PFSK-1 (cell line): ENCODE measurements at regions not wholly inside any gene's neighbourhood (a gene's known extent, or its start where the extent isn't known, plus 50 kb on each side); places are given as distances from the start of the nearest gene placed in this dataset.

Source experiments
- FOXP2 ChIP-seq: optimal IDR thresholded peaks from 2 replicates; pipeline ENCODE3; 2011; ENCODE audit warnings: borderline replicate concordance, control low read depth, inconsistent platforms; ENCODE audit not compliant: insufficient read depth; ENCODE audit errors: extremely low read length, extremely low read depth
- POLR2AphosphoS5 ChIP-seq: IDR thresholded peaks from 2 replicates; pipeline ENCODE4 v1.6.1; 2012; ENCODE audit warnings: low read depth, mild to moderate bottlenecking, control low read depth, low read length, moderate library complexity
- REST ChIP-seq, 2 experiments: IDR thresholded peaks; 2 replicates each; pipeline versions ENCODE4 v1.6.1 to v1.8.0; 2011 to 2012; ENCODE audit warnings: low read depth in 2 of 2, low read length in 2 of 2, control low read depth in 1 of 2, inconsistent platforms in 1 of 2, mild to moderate bottlenecking in 1 of 2, moderate library complexity in 1 of 2; ENCODE audit not compliant: insufficient read depth in 1 of 2
- SIN3A ChIP-seq: IDR thresholded peaks from 2 replicates; pipeline ENCODE4 v1.6.1; 2012; ENCODE audit warnings: mild to moderate bottlenecking, low read length, moderate library complexity, borderline replicate concordance; ENCODE audit not compliant: insufficient read depth
- TAF1 ChIP-seq: IDR thresholded peaks from 2 replicates; pipeline ENCODE4 v1.6.1; 2012; ENCODE audit warnings: low read length, control low read depth, borderline replicate concordance; ENCODE audit not compliant: insufficient read depth

- TF ChIP-seq POLR2AphosphoS5 (no peak), SIN3A (no peak), REST (IDR thresholded peaks at IDR 0.05; ENCODE audit: insufficient read depth in 1 of 2, low read depth in 2 of 2, low read length in 2 of 2) (no peak), FOXP2 (no peak), TAF1 (no peak)
Observed at GRCh38 chr3:127096256-127097071, 96.5 kb upstream of the PRR23E start.

- TF ChIP-seq REST (IDR thresholded peaks at IDR 0.05; ENCODE audit: insufficient read depth in 1 of 2, low read depth in 2 of 2, low read length in 2 of 2) (no peak), FOXP2 (no peak), POLR2AphosphoS5 (no peak), TAF1 (no peak), SIN3A (no peak)
Observed at GRCh38 chr3:127097072-127097405, 95.9 kb upstream of the PRR23E start.

DNA sequence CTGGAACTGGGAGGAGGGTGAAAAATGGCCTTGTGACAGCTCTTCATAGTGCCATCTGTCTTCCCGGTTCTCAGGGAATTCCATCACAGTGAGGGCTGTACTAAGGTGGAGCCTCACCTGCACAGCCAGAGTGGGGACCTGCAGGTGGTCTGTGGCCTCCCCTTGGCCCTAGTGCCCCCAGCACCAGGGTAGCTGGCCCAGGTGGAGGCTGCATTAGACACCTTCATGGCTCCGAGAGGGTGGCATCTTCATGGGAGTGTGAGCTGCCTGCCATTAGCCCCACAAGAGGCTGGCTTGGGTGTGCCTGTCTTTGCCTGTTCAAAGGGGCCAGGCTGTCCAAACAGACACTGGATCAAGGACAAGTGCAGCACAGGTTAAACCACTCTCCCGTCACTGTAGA, 95.5 kb upstream of the PRR23E start:
- TF ChIP-seq TAF1 (no peak), FOXP2 (no peak)

DNA sequence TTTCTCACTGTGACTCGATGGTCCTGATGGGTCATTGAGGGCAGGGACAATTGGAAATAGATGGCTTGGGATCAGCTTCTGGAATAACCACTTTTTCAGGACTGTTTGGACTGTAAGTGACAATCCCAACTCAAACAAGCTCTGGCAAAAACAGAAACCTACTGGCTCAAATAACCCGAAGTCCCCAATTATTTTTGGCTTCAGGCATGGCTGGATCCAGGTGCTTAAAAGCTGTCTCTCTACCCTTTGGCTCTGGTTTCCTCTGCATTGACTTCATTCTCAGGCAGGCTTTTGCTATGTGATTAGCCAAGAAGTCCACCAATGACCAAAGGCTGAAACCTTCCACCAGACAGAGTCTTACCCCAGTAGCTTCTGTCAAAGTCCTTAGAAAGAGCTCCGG, 92.9 kb upstream of the PRR23E start:
- no peak for TF ChIP-seq POLR2AphosphoS5

DNA sequence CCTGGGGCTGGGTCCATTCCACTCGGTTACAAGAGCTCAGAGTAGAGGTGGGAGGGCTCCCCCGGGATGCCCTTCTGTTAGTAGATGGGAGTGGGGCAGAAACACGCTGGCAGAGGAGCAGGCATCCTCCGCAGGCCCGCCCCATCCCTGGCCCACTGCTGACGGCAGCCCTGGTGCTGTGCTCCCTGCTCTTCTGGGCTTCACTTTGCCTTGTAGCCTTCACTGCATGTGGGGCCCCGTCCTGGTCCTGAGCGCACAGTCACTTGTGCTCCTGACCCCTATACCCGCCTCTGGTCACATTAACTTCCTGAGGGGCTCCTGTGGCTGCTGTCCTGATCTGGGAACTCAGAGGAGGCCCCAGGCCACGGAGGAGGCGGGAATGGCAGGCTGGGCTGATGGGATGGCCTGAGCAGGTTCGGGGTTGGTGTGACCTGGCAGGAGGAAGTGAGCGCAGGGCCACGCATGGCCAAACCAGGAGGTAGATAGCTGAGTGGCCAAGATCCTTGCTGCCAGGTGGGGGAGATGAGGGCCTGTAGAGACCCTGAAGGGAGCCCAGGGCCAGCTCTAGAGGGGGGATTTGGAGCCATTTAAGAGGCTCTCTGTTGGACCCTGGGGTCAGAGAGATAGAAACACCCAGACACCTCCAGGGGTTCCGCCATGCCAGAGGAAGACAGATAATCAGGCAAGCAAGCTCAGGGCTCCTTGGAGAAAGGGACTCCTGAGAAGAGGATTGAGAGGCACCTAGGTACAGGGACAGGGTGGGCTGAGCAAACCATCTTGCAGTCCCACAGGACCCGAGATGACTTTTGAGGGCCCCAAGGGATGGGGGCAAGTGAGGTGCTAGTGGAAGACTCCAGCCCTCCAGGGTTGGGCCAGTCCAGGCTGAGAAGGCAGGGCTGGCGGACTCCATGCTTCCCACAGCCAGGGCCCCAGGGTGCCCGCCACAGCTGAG, 92.2 kb upstream of the PRR23E start:
- TF ChIP-seq POLR2AphosphoS5 (no peak), FOXP2 (no peak), REST (IDR thresholded peaks at IDR 0.05; ENCODE audit: insufficient read depth in 1 of 2, low read depth in 2 of 2, low read length in 2 of 2) (no peak), TAF1 (no peak), SIN3A (no peak)
